H1 (cell line): ENCODE measurements at regions not wholly inside any gene's neighbourhood (a gene's known extent, or its start where the extent isn't known, plus 50 kb on each side); places are given as distances from the start of the nearest gene placed in this dataset.

Experiments
- CTCF ChIA-PET: fragments of 300-600 bp; sonication (Branson Sonifier 250); formaldehyde crosslinking; loops from one replicate; lab custom pipeline; 2021; ENCODE audit not compliant: partially characterized antibody; lab: Charles Lee
- POLR2A ChIA-PET: fragments of 300-600 bp; sonication (Branson Sonifier 250); formaldehyde crosslinking; loops from one replicate; lab custom pipeline; 2021; ENCODE audit warnings: inconsistent platforms; ENCODE audit not compliant: partially characterized antibody; lab: Charles Lee
- DNase-seq, 2 experiments: peaks; one replicate each; pipeline versions ENCODE4 v3.0.0 to v3.0.0-alpha.2; 2010 to 2022; ENCODE audit warnings: low spot score in 2 of 2, low read depth in 1 of 2, mixed read lengths in 1 of 2
- FAIRE-seq: peaks from 2 replicates; lab custom pipeline; 2011; peaks lifted over from hg19 to GRCh38; lab: Jason Lieb, UNC
- H2AFZ ChIP-seq: 2 replicates; pipeline ENCODE4 v1.8.1; 2012; ENCODE audit warnings: low read length, inconsistent platforms
- H2AK5ac ChIP-seq: 2 replicates; pipeline ENCODE4 v1.6.1; 2013; ENCODE audit warnings: low read depth, low read length
- H2BK120ac ChIP-seq: replicated peaks from 2 replicates; pipeline ENCODE3; 2013; ENCODE audit warnings: low read depth, low read length, inconsistent platforms
- H2BK12ac ChIP-seq: 2 replicates; pipeline ENCODE4 v1.6.1; 2013; ENCODE audit warnings: low read depth, low read length
- H2BK15ac ChIP-seq: 2 replicates; pipeline ENCODE4 v1.6.1; 2013; ENCODE audit warnings: low read length
- H2BK20ac ChIP-seq: 2 replicates; pipeline ENCODE4 v1.6.1; 2013; ENCODE audit warnings: low read length
- H2BK5ac ChIP-seq: 2 replicates; pipeline ENCODE4 v1.6.1; 2013; ENCODE audit warnings: low read depth, low read length
- H3K14ac ChIP-seq: 2 replicates; pipeline ENCODE4 v1.6.1; 2013; ENCODE audit warnings: inconsistent platforms; ENCODE audit not compliant: insufficient read length
- H3K18ac ChIP-seq: 2 replicates; pipeline ENCODE4 v1.6.1; 2013; ENCODE audit warnings: low read length; ENCODE audit errors: extremely low read depth
- H3K23ac ChIP-seq: 2 replicates; pipeline ENCODE4 v1.6.1; 2013; ENCODE audit warnings: inconsistent platforms; ENCODE audit not compliant: insufficient read length
- H3K23me2 ChIP-seq: 2 replicates; pipeline ENCODE4 v1.6.1; 2013; ENCODE audit warnings: low read depth, low read length
- H3K27ac ChIP-seq: 2 replicates; pipeline ENCODE4 v1.6.1; 2011; ENCODE audit warnings: low read depth, low read length, inconsistent platforms
- H3K27me3 ChIP-seq, 4 experiments: replicated peaks in 1 of 4; 1 replicate in 1 of 4; 2 replicates in 3 of 4; pipeline versions ENCODE4 v1.6.1 to v1.8.1; 2011 to 2013; ENCODE audit warnings: low read length in 3 of 4, mild to moderate bottlenecking in 3 of 4, inconsistent platforms in 2 of 4, mixed read lengths in 2 of 4, moderate library complexity in 1 of 4; ENCODE audit not compliant: control insufficient read depth in 3 of 4, insufficient read depth in 3 of 4; ENCODE audit errors: extremely low read depth in 1 of 4
- H3K36me3 ChIP-seq, 4 experiments: 2 replicates each; pipeline versions ENCODE4 v1.6.1 to v1.8.1; 2011 to 2013; ENCODE audit warnings: mild to moderate bottlenecking in 4 of 4, low read length in 3 of 4, moderate library complexity in 2 of 4, control low read depth in 1 of 4, inconsistent platforms in 1 of 4; ENCODE audit not compliant: insufficient read depth in 4 of 4, control insufficient read depth in 2 of 4
- H3K4ac ChIP-seq: replicated peaks from 2 replicates; pipeline ENCODE3; 2013; ENCODE audit warnings: low read length, low read depth, mixed read lengths, inconsistent platforms; ENCODE audit not compliant: insufficient read length
- H3K4me1 ChIP-seq, 4 experiments: replicated peaks in 1 of 4; 1 replicate in 1 of 4; 2 replicates in 3 of 4; pipeline versions ENCODE4 v1.6.1 to v1.8.1; 2011 to 2013; ENCODE audit warnings: low read length in 3 of 4, inconsistent platforms in 2 of 4, mixed read lengths in 1 of 4; ENCODE audit not compliant: insufficient read depth in 4 of 4, control insufficient read depth in 3 of 4
- H3K4me2 ChIP-seq, 2 experiments: 2 replicates each; pipeline versions ENCODE4 v1.6.1 to v1.8.1; 2011 to 2013; ENCODE audit warnings: low read depth in 2 of 2, low read length in 2 of 2, control low read depth in 1 of 2, inconsistent platforms in 1 of 2, mild to moderate bottlenecking in 1 of 2; ENCODE audit not compliant: insufficient read depth in 1 of 2
- H3K4me3 ChIP-seq, 4 experiments: fragments of 200-600, 300-600 bp in 1 of 4; sonication (generic), shearing (Covaris generic), sonication (Bioruptor Twin) in 1 of 4; 2 replicates each; pipeline versions ENCODE4 v1.5.1 to v1.8.1; 2011 to 2016; ENCODE audit warnings: low read length in 4 of 4, low read depth in 3 of 4, control low read depth in 2 of 4, inconsistent platforms in 2 of 4, mild to moderate bottlenecking in 2 of 4, mixed read lengths in 1 of 4, moderate library complexity in 1 of 4; ENCODE audit not compliant: insufficient read depth in 2 of 4; ENCODE audit errors: extremely low read depth in 1 of 4
- H3K56ac ChIP-seq: replicated peaks from 2 replicates; pipeline ENCODE3; 2013; ENCODE audit warnings: low read depth, mild to moderate bottlenecking, mixed read lengths, low read length, inconsistent platforms; ENCODE audit not compliant: insufficient read length
- H3K79me1 ChIP-seq: 2 replicates; pipeline ENCODE4 v1.6.1; 2013; ENCODE audit warnings: low read depth, low read length, control low read depth
- H3K79me2 ChIP-seq, 2 experiments: 2 replicates each; pipeline versions ENCODE4 v1.6.1 to v1.8.1; 2012 to 2013; ENCODE audit warnings: low read length in 2 of 2, mild to moderate bottlenecking in 2 of 2, inconsistent platforms in 1 of 2; ENCODE audit not compliant: insufficient read depth in 2 of 2, control insufficient read depth in 1 of 2
- H3K9ac ChIP-seq, 4 experiments: replicated peaks in 1 of 4; 1 replicate in 1 of 4; 2 replicates in 3 of 4; pipeline versions ENCODE4 v1.6.1 to v1.8.1; 2011 to 2013; ENCODE audit warnings: low read depth in 3 of 4, low read length in 3 of 4, control low read depth in 2 of 4, mild to moderate bottlenecking in 2 of 4, moderate library complexity in 2 of 4, inconsistent platforms in 1 of 4; ENCODE audit errors: extremely low read depth in 1 of 4
- H3K9me3 ChIP-seq, 2 experiments: 2 replicates each; pipeline versions ENCODE4 v1.6.1 to v1.8.1; 2012 to 2013; ENCODE audit warnings: mild to moderate bottlenecking in 2 of 2, moderate library complexity in 2 of 2, control low read depth in 1 of 2, inconsistent platforms in 1 of 2, low read depth in 1 of 2, low read length in 1 of 2, mixed read lengths in 1 of 2; ENCODE audit not compliant: insufficient read depth in 2 of 2
- H4K20me1 ChIP-seq, 2 experiments: replicated peaks in 1 of 2; 2 replicates each; pipeline versions ENCODE3 to v1.8.1; 2011 to 2013; ENCODE audit warnings: inconsistent platforms in 2 of 2, low read length in 2 of 2, mild to moderate bottlenecking in 1 of 2; ENCODE audit not compliant: insufficient read depth in 2 of 2, control insufficient read depth in 1 of 2
- H4K5ac ChIP-seq: 2 replicates; pipeline ENCODE4 v1.6.1; 2013; ENCODE audit warnings: low read length, low read depth, mixed read lengths, inconsistent platforms; ENCODE audit not compliant: insufficient read length
- H4K8ac ChIP-seq: 2 replicates; pipeline ENCODE4 v1.8.0; 2013; ENCODE audit warnings: mild to moderate bottlenecking, moderate library complexity, low read length, inconsistent platforms; ENCODE audit not compliant: insufficient read depth; ENCODE audit errors: extremely low read depth
- H4K91ac ChIP-seq: replicated peaks from 2 replicates; pipeline ENCODE3; 2013; ENCODE audit warnings: low read length, mixed read lengths, inconsistent platforms; ENCODE audit not compliant: insufficient read length
- CTCF ChIP-seq, 3 experiments: IDR thresholded peaks; 1 replicate in 2 of 3; 2 replicates in 1 of 3; pipeline versions ENCODE4 v1.5.1 to v1.6.1; 2011; ENCODE audit warnings: low read length in 3 of 3, mild to moderate bottlenecking in 3 of 3, inconsistent platforms in 2 of 3, low read depth in 1 of 3, moderate library complexity in 1 of 3; ENCODE audit not compliant: insufficient read depth in 1 of 3; ENCODE audit errors: control extremely low read depth in 1 of 3
- EGR1 ChIP-seq: IDR thresholded peaks from 2 replicates; pipeline ENCODE4 v1.6.1; 2011; ENCODE audit warnings: low read depth, low read length, borderline replicate concordance
- MAX ChIP-seq: IDR thresholded peaks from 2 replicates; pipeline ENCODE4 v1.6.1; 2012; ENCODE audit warnings: inconsistent platforms
- NRF1 ChIP-seq: IDR thresholded peaks from 2 replicates; pipeline ENCODE4 v1.6.1; 2011; ENCODE audit warnings: mild to moderate bottlenecking, low read depth, low read length, improper control_type of control experiment
- POLR2A ChIP-seq, 2 experiments: IDR thresholded peaks; 1 replicate in 1 of 2; 2 replicates in 1 of 2; pipeline ENCODE4 v1.6.1; 2011; ENCODE audit warnings: low read depth in 2 of 2, low read length in 2 of 2, mild to moderate bottlenecking in 2 of 2; ENCODE audit errors: control extremely low read depth in 1 of 2
- WGBS, 2 experiments: shearing (Covaris generic) in 1 of 2; methylation state at CpG; one replicate each; pipeline versions ENCODE4 v1.1.6 to v1.1.7; 2013 to 2015; ENCODE audit warnings: low lambda C conversion rate in 2 of 2, mixed read lengths in 2 of 2, inconsistent platforms in 1 of 2, low coverage in 1 of 2, missing lambda C conversion rate in 1 of 2; ENCODE audit not compliant: insufficient replicate concordance in 2 of 2, insufficient coverage in 1 of 2, insufficient read length in 1 of 2; ENCODE audit errors: extremely low coverage in 1 of 2, missing lambda C conversion rate in 1 of 2; 5-methylcytosine and 5-hydroxymethylcytosine counted together

GRCh38 chr13:81326913-81327312 lies 986.0 kb upstream of the SPRY2 start:
- Histone ChIP-seq H2BK5ac (no peak overlapping the region), H3K23ac (no peak overlapping the region), H3K4me1 (0 out of 7 replicates have a peak, but pooled peaks cover 0 to 2% (median 0%) of the 10 kb centered on the region in 4 experiments), H2BK20ac (no peak overlapping the region), H3K9me3 (no peaks in the 10 kb centered on the region), H3K27ac (no peak overlapping the region), H3K56ac (no peak overlapping the region), H2AK5ac (no peak overlapping the region), H2BK15ac (no peak overlapping the region), H3K23me2 (no peaks in the 10 kb centered on the region), H3K14ac (no peak overlapping the region), H3K4ac (no peak overlapping the region), H4K8ac (no peak overlapping the region), H3K36me3 (no peaks in the 10 kb centered on the region), H2BK12ac (no peak overlapping the region), H3K27me3 (no peaks in the 10 kb centered on the region), H3K4me3 (no peak overlapping the region), H3K4me2 (no peak overlapping the region), H4K20me1 (no peaks in the 10 kb centered on the region), H3K79me2 (no peaks in the 10 kb centered on the region), H3K9ac (no peak overlapping the region), H2AFZ (no peak overlapping the region), H3K79me1 (no peaks in the 10 kb centered on the region), H2BK120ac (no peak overlapping the region), H4K91ac (no peak overlapping the region), H3K18ac (no peak overlapping the region), H4K5ac (no peak overlapping the region)
- FAIRE-seq (no peak), DNase-seq (no peak)
- ChIA-PET POLR2A (no interaction called here), CTCF (no interaction called here)
- 100% methylated on average over 1 of the region's 1 CpG; no CpG with 5 or more reads in 1 of the 2 experiments for WGBS, 2 experiments
- TF ChIP-seq EGR1 (no peak), NRF1 (no peak), CTCF (IDR thresholded peaks at IDR 0.05; ENCODE audit: control extremely low read depth in 1 of 3, insufficient read depth in 1 of 3, low read depth in 1 of 3, low read length in 3 of 3) (no peak), POLR2A (IDR thresholded peaks at IDR 0.05; ENCODE audit: control extremely low read depth in 1 of 2, low read depth in 2 of 2, low read length in 2 of 2) (no peak), MAX (no peak)
